ENCODE measurements at regions not wholly inside any gene's neighbourhood (a gene's known extent, or its start where the extent isn't known, plus 50 kb on each side); places are given as distances from the start of the nearest gene placed in this dataset.
A peak's percentile ranks its signal among the peaks of the same experiment; 100 is the strongest.
"Not testable (repeated sequence)": the region's sequence is repeated elsewhere in the genome, so short reads cannot be mapped to it uniquely, and the experiment has no call there.

DNA sequence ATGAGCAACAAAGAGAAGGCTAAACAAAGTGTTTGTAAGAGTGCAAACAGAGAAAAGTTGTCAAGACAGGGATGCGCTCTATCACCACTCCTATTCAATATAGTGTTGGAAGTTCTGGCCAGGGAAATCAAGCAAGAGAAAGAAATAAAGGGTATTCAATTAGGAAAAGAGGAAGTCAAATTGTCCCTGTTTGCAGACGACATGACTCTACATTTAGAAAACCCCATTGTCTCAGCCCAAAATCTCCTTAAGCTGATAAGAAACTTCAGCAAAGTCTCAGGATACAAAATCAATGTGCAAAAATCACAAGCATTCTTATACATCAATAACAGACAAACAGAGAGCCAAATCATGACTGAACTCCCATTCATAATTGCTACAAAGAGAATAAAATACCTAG, 143.4 kb upstream of the POGK start:
- H3K27ac ChIP-seq (ENCODE audit: insufficient read depth in 1 of 2, low read depth in 1 of 2, low read length in 2 of 2, poor library complexity in 1 of 2, severe bottlenecking in 2 of 2); H3K36me3 ChIP-seq (ENCODE audit: control insufficient read depth in 4 of 4, insufficient read depth in 4 of 4, low read length in 3 of 4); H3K27me3 ChIP-seq (replicated peaks in 2 of 5; ENCODE audit: control insufficient read depth in 4 of 5, insufficient read depth in 5 of 5, low read length in 4 of 5); H3K4me1 ChIP-seq (ENCODE audit: control extremely low read depth in 1 of 4, control insufficient read depth in 4 of 4, insufficient read depth in 4 of 4, low read length in 3 of 4); POLR2A ChIA-PET; CTCF ChIA-PET; H3K4me3 ChIP-seq (ENCODE audit: control insufficient read depth in 1 of 7, extremely low read depth in 1 of 7, insufficient read depth in 4 of 7, low read depth in 2 of 7, low read length in 6 of 7); DNase-seq; H3K9me3 ChIP-seq (ENCODE audit: control extremely low read depth in 1 of 5, control insufficient read depth in 4 of 5, insufficient read depth in 2 of 5, low read depth in 1 of 5, low read length in 4 of 5): not testable (repeated sequence)
- WGBS (ENCODE audit: insufficient coverage), result no CpG with 5 or more reads among the region's 2 CpGs

DNA sequence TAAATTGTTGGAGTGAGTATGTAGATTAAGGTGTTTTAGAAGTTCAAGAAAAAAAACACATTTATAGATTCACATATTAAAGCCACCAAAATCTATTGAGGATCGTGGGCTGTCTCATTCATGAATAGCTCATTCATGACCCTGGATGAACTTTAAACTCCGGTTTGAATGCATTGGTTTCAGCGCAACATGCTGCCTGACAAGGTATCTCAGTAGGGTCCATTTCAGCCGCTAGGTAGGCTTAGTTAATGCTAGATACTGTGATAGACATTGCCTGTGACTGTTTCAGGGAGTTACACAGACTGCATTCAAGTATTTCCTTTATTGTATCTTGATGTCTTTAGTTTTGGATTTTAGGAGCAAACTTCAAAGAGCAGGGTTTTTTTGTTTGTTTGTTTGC, 140.5 kb upstream of the POGK start:
- CTCF ChIA-PET, result no interaction called here
- Histone ChIP-seq H3K27ac (ENCODE audit: insufficient read depth in 1 of 2, low read depth in 1 of 2, low read length in 2 of 2, poor library complexity in 1 of 2, severe bottlenecking in 2 of 2) (no peak overlapping the region), H3K4me1 (ENCODE audit: control extremely low read depth in 1 of 4, control insufficient read depth in 4 of 4, insufficient read depth in 4 of 4, low read length in 3 of 4) (peaks cover 9 to 15% (median 13%) of the 10 kb centered on the region in 4 experiments), H3K36me3 (ENCODE audit: control insufficient read depth in 4 of 4, insufficient read depth in 4 of 4, low read length in 3 of 4) (no peaks in the 10 kb centered on the region), H3K4me3 (ENCODE audit: control insufficient read depth in 1 of 7, extremely low read depth in 1 of 7, insufficient read depth in 4 of 7, low read depth in 2 of 7, low read length in 6 of 7) (no peak overlapping the region), H3K27me3 (replicated peaks in 2 of 5; ENCODE audit: control insufficient read depth in 4 of 5, insufficient read depth in 5 of 5, low read length in 4 of 5) (no peaks in the 10 kb centered on the region), H3K9me3 (ENCODE audit: control extremely low read depth in 1 of 5, control insufficient read depth in 4 of 5, insufficient read depth in 2 of 5, low read depth in 1 of 5, low read length in 4 of 5) (no peaks in the 10 kb centered on the region)
- no peak for DNase-seq
- POLR2A ChIA-PET, result no interaction called here
- 98% methylated on average over 4 of the region's 4 CpGs for WGBS (ENCODE audit: insufficient coverage)

DNA sequence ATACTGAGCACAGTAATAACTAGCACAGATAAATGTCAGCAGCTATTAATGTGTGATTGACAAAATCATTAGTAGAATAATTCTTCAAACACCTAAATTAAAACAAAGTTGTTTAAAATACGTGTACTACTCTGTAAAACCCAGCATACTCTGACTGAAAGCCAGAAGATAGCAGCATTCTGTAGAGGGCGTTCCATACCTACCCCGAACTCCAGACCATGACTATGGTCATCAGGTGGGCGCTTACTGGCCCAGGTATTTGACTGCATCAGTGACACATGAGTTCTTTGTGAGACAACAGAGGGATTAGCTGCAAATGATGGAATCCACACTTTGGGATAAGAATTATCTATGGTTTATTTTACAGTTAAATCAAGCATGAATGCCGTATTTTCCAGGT, 139.7 kb upstream of the POGK start:
- POLR2A ChIA-PET, result no interaction called here
- H3K36me3 ChIP-seq (ENCODE audit: control insufficient read depth in 4 of 4, insufficient read depth in 4 of 4, low read length in 3 of 4), result no peaks in the 10 kb centered on the region
- H3K27me3 ChIP-seq (replicated peaks in 2 of 5; ENCODE audit: control insufficient read depth in 4 of 5, insufficient read depth in 5 of 5, low read length in 4 of 5), result no peaks in the 10 kb centered on the region
- H3K9me3 ChIP-seq (ENCODE audit: control extremely low read depth in 1 of 5, control insufficient read depth in 4 of 5, insufficient read depth in 2 of 5, low read depth in 1 of 5, low read length in 4 of 5), result no peaks in the 10 kb centered on the region
- CTCF ChIA-PET, result no interaction called here
- 96% methylated on average over 4 of the region's 5 CpGs for WGBS (ENCODE audit: insufficient coverage)
- no peak for DNase-seq
- no peak overlapping the region for H3K27ac ChIP-seq (ENCODE audit: insufficient read depth in 1 of 2, low read depth in 1 of 2, low read length in 2 of 2, poor library complexity in 1 of 2, severe bottlenecking in 2 of 2)
- H3K4me3 ChIP-seq (ENCODE audit: control insufficient read depth in 1 of 7, extremely low read depth in 1 of 7, insufficient read depth in 4 of 7, low read depth in 2 of 7, low read length in 6 of 7), result no peak overlapping the region
- H3K4me1 ChIP-seq (ENCODE audit: control extremely low read depth in 1 of 4, control insufficient read depth in 4 of 4, insufficient read depth in 4 of 4, low read length in 3 of 4), result peaks cover 15 to 23% (median 20%) of the 10 kb centered on the region in 4 experiments

DNA sequence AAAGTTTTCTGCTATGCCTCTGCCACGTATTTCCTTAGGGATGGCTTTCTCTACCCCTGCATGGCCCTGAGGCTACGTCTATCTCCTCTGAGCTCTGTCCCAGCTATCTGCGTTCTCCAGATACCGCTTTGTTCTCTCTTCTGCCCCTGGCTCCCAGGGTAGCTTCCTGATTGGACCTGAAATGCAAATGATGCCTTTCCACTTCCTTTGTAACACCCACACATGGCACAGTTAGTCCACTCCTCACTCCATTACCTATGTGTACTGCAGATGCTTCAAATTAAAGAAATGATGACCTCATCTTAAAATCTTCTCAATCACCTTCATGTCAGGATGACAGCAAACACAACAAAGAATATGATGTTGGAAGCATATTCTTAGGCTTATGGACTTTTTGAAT, 138.6 kb upstream of the POGK start:
- Histone ChIP-seq H3K27me3 (replicated peaks in 2 of 5; ENCODE audit: control insufficient read depth in 4 of 5, insufficient read depth in 5 of 5, low read length in 4 of 5) (no peaks in the 10 kb centered on the region), H3K36me3 (ENCODE audit: control insufficient read depth in 4 of 4, insufficient read depth in 4 of 4, low read length in 3 of 4) (no peaks in the 10 kb centered on the region), H3K4me1 (ENCODE audit: control extremely low read depth in 1 of 4, control insufficient read depth in 4 of 4, insufficient read depth in 4 of 4, low read length in 3 of 4) (peaks cover 19 to 33% (median 21%) of the 10 kb centered on the region in 4 experiments), H3K4me3 (ENCODE audit: control insufficient read depth in 1 of 7, extremely low read depth in 1 of 7, insufficient read depth in 4 of 7, low read depth in 2 of 7, low read length in 6 of 7) (no peak overlapping the region), H3K27ac (ENCODE audit: insufficient read depth in 1 of 2, low read depth in 1 of 2, low read length in 2 of 2, poor library complexity in 1 of 2, severe bottlenecking in 2 of 2) (no peak overlapping the region), H3K9me3 (ENCODE audit: control extremely low read depth in 1 of 5, control insufficient read depth in 4 of 5, insufficient read depth in 2 of 5, low read depth in 1 of 5, low read length in 4 of 5) (no peaks in the 10 kb centered on the region)
- ChIA-PET CTCF (no interaction called here), POLR2A (no interaction called here)
- 94% methylated on average over 4 of the region's 4 CpGs for WGBS (ENCODE audit: insufficient coverage)
- no peak for DNase-seq

- H3K27me3 ChIP-seq (replicated peaks in 2 of 5; ENCODE audit: control insufficient read depth in 4 of 5, insufficient read depth in 5 of 5, low read length in 4 of 5), result no peaks in the 10 kb centered on the region
- H3K27ac ChIP-seq (ENCODE audit: insufficient read depth in 1 of 2, low read depth in 1 of 2, low read length in 2 of 2, poor library complexity in 1 of 2, severe bottlenecking in 2 of 2), result no peak overlapping the region
- H3K9me3 ChIP-seq (ENCODE audit: control extremely low read depth in 1 of 5, control insufficient read depth in 4 of 5, insufficient read depth in 2 of 5, low read depth in 1 of 5, low read length in 4 of 5), result peaks cover 0 to 1% (median 0%) of the 10 kb centered on the region in 5 experiments
- ChIA-PET CTCF (interaction anchor here (1.0 to 1.6 kb wide), 2 partner anchors 9 to 107 kb away, joined by 4 read pairs; no protein-coding TSS in a partner anchor), POLR2A (interaction anchor here (1.1 kb wide), 1 partner anchor 18 kb away, joined by 3 read pairs; no protein-coding TSS in a partner anchor)
- no peak overlapping the region for H3K4me3 ChIP-seq (ENCODE audit: control insufficient read depth in 1 of 7, extremely low read depth in 1 of 7, insufficient read depth in 4 of 7, low read depth in 2 of 7, low read length in 6 of 7)
- WGBS (ENCODE audit: insufficient coverage), result no CpG with 5 or more reads among the region's 1 CpG
- no peak for DNase-seq
- H3K4me1 ChIP-seq (ENCODE audit: control extremely low read depth in 1 of 4, control insufficient read depth in 4 of 4, insufficient read depth in 4 of 4, low read length in 3 of 4), result peaks cover 19 to 38% (median 22%) of the 10 kb centered on the region in 4 experiments
- no peaks in the 10 kb centered on the region for H3K36me3 ChIP-seq (ENCODE audit: control insufficient read depth in 4 of 4, insufficient read depth in 4 of 4, low read length in 3 of 4)
These were observed 137.6 kb upstream of the POGK start for GRCh38 chr1:166701603-166702100.

GRCh38 chr1:166703141-166703540, 136.1 kb upstream of the POGK start:
- CTCF ChIA-PET, result interaction anchor here (0.8 to 1.6 kb wide), 2 partner anchors 11 to 29 kb away, joined by 3 to 4 read pairs; no protein-coding TSS in a partner anchor
- Histone ChIP-seq H3K9me3 (ENCODE audit: control extremely low read depth in 1 of 5, control insufficient read depth in 4 of 5, insufficient read depth in 2 of 5, low read depth in 1 of 5, low read length in 4 of 5) (peaks cover 0 to 1% (median 0%) of the 10 kb centered on the region in 5 experiments), H3K27me3 (replicated peaks in 2 of 5; ENCODE audit: control insufficient read depth in 4 of 5, insufficient read depth in 5 of 5, low read length in 4 of 5) (no peaks in the 10 kb centered on the region), H3K4me3 (ENCODE audit: control insufficient read depth in 1 of 7, extremely low read depth in 1 of 7, insufficient read depth in 4 of 7, low read depth in 2 of 7, low read length in 6 of 7) (peak overlapping the region in 2 of 7 experiments; percentile 9 to 14), H3K36me3 (ENCODE audit: control insufficient read depth in 4 of 4, insufficient read depth in 4 of 4, low read length in 3 of 4) (no peaks in the 10 kb centered on the region), H3K27ac (ENCODE audit: insufficient read depth in 1 of 2, low read depth in 1 of 2, low read length in 2 of 2, poor library complexity in 1 of 2, severe bottlenecking in 2 of 2) (peak overlapping the region in 1 of 2 experiments; percentile 67), H3K4me1 (ENCODE audit: control extremely low read depth in 1 of 4, control insufficient read depth in 4 of 4, insufficient read depth in 4 of 4, low read length in 3 of 4) (peaks cover 19 to 38% (median 22%) of the 10 kb centered on the region in 4 experiments)
- POLR2A ChIA-PET, result interaction anchor here (0.7 kb wide), 1 partner anchor 517 kb away, joined by 4 read pairs; no protein-coding TSS in a partner anchor
- DNase-seq, result no peak
- 85% methylated on average over 2 of the region's 2 CpGs for WGBS (ENCODE audit: insufficient coverage)

- POLR2A ChIA-PET, result interaction anchor here (0.7 kb wide), 1 partner anchor 516 kb away, joined by 4 read pairs; no protein-coding TSS in a partner anchor
- Histone ChIP-seq H3K4me1 (ENCODE audit: control extremely low read depth in 1 of 4, control insufficient read depth in 4 of 4, insufficient read depth in 4 of 4, low read length in 3 of 4) (peaks cover 19 to 38% (median 22%) of the 10 kb centered on the region in 4 experiments), H3K27me3 (replicated peaks in 2 of 5; ENCODE audit: control insufficient read depth in 4 of 5, insufficient read depth in 5 of 5, low read length in 4 of 5) (no peaks in the 10 kb centered on the region), H3K9me3 (ENCODE audit: control extremely low read depth in 1 of 5, control insufficient read depth in 4 of 5, insufficient read depth in 2 of 5, low read depth in 1 of 5, low read length in 4 of 5) (peaks cover 0 to 1% (median 0%) of the 10 kb centered on the region in 5 experiments), H3K27ac (ENCODE audit: insufficient read depth in 1 of 2, low read depth in 1 of 2, low read length in 2 of 2, poor library complexity in 1 of 2, severe bottlenecking in 2 of 2) (peak overlapping the region in 1 of 2 experiments; percentile 67), H3K4me3 (ENCODE audit: control insufficient read depth in 1 of 7, extremely low read depth in 1 of 7, insufficient read depth in 4 of 7, low read depth in 2 of 7, low read length in 6 of 7) (peak overlapping the region in 3 of 7 experiments; percentile 31 to 46 (median 46)), H3K36me3 (ENCODE audit: control insufficient read depth in 4 of 4, insufficient read depth in 4 of 4, low read length in 3 of 4) (no peaks in the 10 kb centered on the region)
- CTCF ChIA-PET, result interaction anchor here (0.5 to 0.8 kb wide), 2 partner anchors 28 to 405 kb away, joined by 3 to 4 read pairs; no protein-coding TSS in a partner anchor
- DNase-seq, result peak; percentile 29 to 77 (median 66)
- WGBS (ENCODE audit: insufficient coverage), result no CpG with 5 or more reads among the region's 4 CpGs
These were observed 135.4 kb upstream of the POGK start for GRCh38 chr1:166703726-166704462.
